IMR-90 (cell line): ENCODE measurements at regions not wholly inside any gene's neighbourhood (a gene's known extent, or its start where the extent isn't known, plus 50 kb on each side); places are given as distances from the start of the nearest gene placed in this dataset.

Source experiments
- ATAC-seq: fragments of 200-7000 bp; cut with Tn5 transposase; 2 replicates; pipeline ENCODE4 v1.9.1; 2020; ENCODE audit warnings: low read depth, mild to moderate bottlenecking, moderate library complexity
- BruUV-seq: library from RNA; stranded (reverse); fragments of 400-500 nt; replicated peaks from 2 replicates; lab custom pipeline; 2021; lab: Mats Ljungman, UMichigan
- CTCF ChIA-PET: fragments of 300-600 bp; formaldehyde crosslinking; extraction: SDS; loops from one replicate; lab custom pipeline; 2021; ENCODE audit warnings: antibody characterized with exemption; lab: Yijun Ruan, JAX
- POLR2A ChIA-PET: fragments of 300-600 bp; sonication (Branson Sonifier 250); formaldehyde crosslinking; loops from one replicate; lab custom pipeline; 2022; ENCODE audit warnings: antibody characterized with exemption; ENCODE audit not compliant: unreplicated experiment; lab: Charles Lee
- DNase-seq: peaks from one replicate; pipeline ENCODE4 v3.0.0; 2013
- H2AFZ ChIP-seq: replicated peaks from 2 replicates; pipeline ENCODE3; 2013; ENCODE audit warnings: low read length, mild to moderate bottlenecking; ENCODE audit not compliant: poor library complexity
- H2AK5ac ChIP-seq: 2 replicates; pipeline ENCODE4 v1.6.1; 2013; ENCODE audit warnings: low read depth, low read length, inconsistent platforms
- H2AK9ac ChIP-seq: replicated peaks from 2 replicates; pipeline ENCODE3; 2013; ENCODE audit warnings: mild to moderate bottlenecking, low read depth, low read length, moderate library complexity; ENCODE audit not compliant: poor library complexity
- H2BK120ac ChIP-seq: 2 replicates; pipeline ENCODE4 v1.6.1; 2013; ENCODE audit warnings: low read depth, low read length, inconsistent platforms
- H2BK15ac ChIP-seq: 3 replicates; pipeline ENCODE4 v1.6.1; 2013; ENCODE audit warnings: low read depth, low read length, inconsistent platforms
- H2BK20ac ChIP-seq: 2 replicates; pipeline ENCODE4 v1.6.1; 2013; ENCODE audit warnings: low read depth, mild to moderate bottlenecking, inconsistent platforms, low read length, moderate library complexity
- H2BK5ac ChIP-seq: 2 replicates; pipeline ENCODE4 v1.6.1; 2013; ENCODE audit warnings: mild to moderate bottlenecking, low read depth, low read length, inconsistent platforms; ENCODE audit not compliant: poor library complexity, severe bottlenecking
- H3K14ac ChIP-seq: replicated peaks from 2 replicates; pipeline ENCODE4 v1.6.1; 2013; ENCODE audit warnings: low read depth, low read length, inconsistent platforms
- H3K18ac ChIP-seq: 2 replicates; pipeline ENCODE4 v1.6.1; 2013; ENCODE audit warnings: low read depth, low read length, control low read depth
- H3K23ac ChIP-seq: 2 replicates; pipeline ENCODE4 v1.6.1; 2013; ENCODE audit warnings: low read depth, low read length, inconsistent platforms
- H3K27ac ChIP-seq: 2 replicates; pipeline ENCODE4 v1.5.1; 2013; ENCODE audit warnings: mild to moderate bottlenecking, control low read depth, low read length; ENCODE audit not compliant: insufficient read depth
- H3K27me3 ChIP-seq: 2 replicates; pipeline ENCODE4 v1.6.1; 2013; ENCODE audit warnings: low read length; ENCODE audit not compliant: control insufficient read depth, insufficient read depth
- H3K36me3 ChIP-seq: 2 replicates; pipeline ENCODE4 v1.6.1; 2013; ENCODE audit warnings: low read length, mixed read lengths; ENCODE audit not compliant: control insufficient read depth, insufficient read depth
- H3K4ac ChIP-seq: 2 replicates; pipeline ENCODE4 v1.6.1; 2013; ENCODE audit warnings: low read depth, low read length, inconsistent platforms
- H3K4me1 ChIP-seq: 2 replicates; pipeline ENCODE4 v1.6.1; 2013; ENCODE audit warnings: low read length, mixed read lengths; ENCODE audit not compliant: control insufficient read depth, insufficient read depth
- H3K4me2 ChIP-seq: 2 replicates; pipeline ENCODE4 v1.6.1; 2013; ENCODE audit warnings: low read depth, mild to moderate bottlenecking, control low read depth, low read length, moderate library complexity
- H3K4me3 ChIP-seq: 2 replicates; pipeline ENCODE4 v1.5.1; 2013; ENCODE audit warnings: low read depth, mild to moderate bottlenecking, control low read depth, low read length, moderate library complexity; ENCODE audit not compliant: insufficient read depth
- H3K56ac ChIP-seq: 2 replicates; pipeline ENCODE4 v1.6.1; 2013; ENCODE audit warnings: low read length, inconsistent platforms; ENCODE audit not compliant: insufficient read depth; ENCODE audit errors: extremely low read depth
- H3K79me1 ChIP-seq, 2 experiments: 2 replicates each; pipeline ENCODE4 v1.6.1; 2013; ENCODE audit warnings: low read length in 2 of 2, inconsistent platforms in 1 of 2, low read depth in 1 of 2
- H3K9ac ChIP-seq: 2 replicates; pipeline ENCODE4 v1.6.1; 2013; ENCODE audit warnings: low read depth, low read length, control low read depth
- H3K9me1 ChIP-seq: 2 replicates; pipeline ENCODE4 v1.6.1; 2013; ENCODE audit warnings: low read length, inconsistent platforms; ENCODE audit not compliant: insufficient read depth
- H3K9me3 ChIP-seq: 2 replicates; pipeline ENCODE4 v1.6.1; 2013; ENCODE audit warnings: low read length; ENCODE audit not compliant: control insufficient read depth, insufficient read depth
- H4K20me1 ChIP-seq: 2 replicates; pipeline ENCODE4 v1.6.1; 2013; ENCODE audit warnings: low read length, inconsistent platforms; ENCODE audit not compliant: insufficient read depth
- H4K5ac ChIP-seq: 2 replicates; pipeline ENCODE4 v1.6.1; 2013; ENCODE audit warnings: mild to moderate bottlenecking, low read depth, low read length, control low read depth
- H4K8ac ChIP-seq, 2 experiments: 2 replicates each; pipeline ENCODE4 v1.6.1; 2013; ENCODE audit warnings: low read depth in 2 of 2, low read length in 2 of 2, control low read depth in 1 of 2, inconsistent platforms in 1 of 2
- H4K91ac ChIP-seq: 2 replicates; pipeline ENCODE4 v1.6.1; 2013; ENCODE audit warnings: low read depth, low read length, inconsistent platforms; ENCODE audit not compliant: insufficient read depth
- BHLHE40 ChIP-seq: fragments of 150-350 bp; IDR thresholded peaks from 2 replicates; pipeline ENCODE4 v1.6.1; 2016; ENCODE audit warnings: mild to moderate bottlenecking, low read depth, low read length
- CEBPB ChIP-seq: IDR thresholded peaks from 2 replicates; pipeline ENCODE4 v1.6.1; 2012; ENCODE audit warnings: low read depth, low read length, improper control_type of control experiment
- CHD1 ChIP-seq: IDR thresholded peaks from 2 replicates; pipeline ENCODE4 v1.6.1; 2012; ENCODE audit warnings: low read depth, low read length, improper control_type of control experiment
- CTCF ChIP-seq: conservative IDR thresholded peaks from 2 replicates; pipeline ENCODE4 v1.5.1; 2012; ENCODE audit warnings: mild to moderate bottlenecking, low read depth, low read length, improper control_type of control experiment
- FOS ChIP-seq: fragments of 150-350 bp; IDR thresholded peaks from 2 replicates; pipeline ENCODE4 v1.6.1; 2016; ENCODE audit warnings: low read depth, low read length
- MAFK ChIP-seq: IDR thresholded peaks from 2 replicates; pipeline ENCODE4 v1.6.1; 2012; ENCODE audit warnings: low read depth, low read length, improper control_type of control experiment
- MAZ ChIP-seq: IDR thresholded peaks from 2 replicates; pipeline ENCODE4 v1.6.1; 2012; ENCODE audit warnings: low read depth, mild to moderate bottlenecking, low read length, improper control_type of control experiment, moderate library complexity, borderline replicate concordance
- NFE2L2 ChIP-seq: fragments of 150-350 bp; IDR thresholded peaks from 2 replicates; pipeline ENCODE4 v1.6.1; 2016; ENCODE audit warnings: low read depth, mild to moderate bottlenecking, low read length
- POLR2A ChIP-seq: IDR thresholded peaks from 2 replicates; pipeline ENCODE4 v1.6.1; 2012; ENCODE audit warnings: mild to moderate bottlenecking, low read depth, low read length
- RAD21 ChIP-seq: IDR thresholded peaks from 2 replicates; pipeline ENCODE4 v1.6.1; 2012; ENCODE audit warnings: low read length, improper control_type of control experiment
- RCOR1 ChIP-seq: IDR thresholded peaks from 2 replicates; pipeline ENCODE4 v1.6.1; 2012; ENCODE audit warnings: mild to moderate bottlenecking, low read length, improper control_type of control experiment; ENCODE audit not compliant: insufficient replicate concordance
- RFX5 ChIP-seq: IDR thresholded peaks from 2 replicates; pipeline ENCODE4 v1.8.0; 2012; ENCODE audit warnings: low read depth, mild to moderate bottlenecking, low read length, moderate library complexity
- SMC3 ChIP-seq: fragments of 150-350 bp; IDR thresholded peaks from 2 replicates; pipeline ENCODE4 v1.6.1; 2016; ENCODE audit warnings: low read depth, mild to moderate bottlenecking, antibody characterized with exemption, low read length, moderate library complexity
- WGBS, 2 experiments: methylation state at CpG; one replicate each; pipeline versions ENCODE4 v1.1.5 to v1.1.7; 2013; ENCODE audit warnings: missing lambda C conversion rate in 2 of 2; ENCODE audit not compliant: insufficient read length in 1 of 2; ENCODE audit errors: extremely low coverage in 2 of 2; 5-methylcytosine and 5-hydroxymethylcytosine counted together
- dilution Hi-C: fragments of 300-500 bp; cut with HindIII; formaldehyde crosslinking; loops from one replicate; pipeline ENCODE4 v1.14.3; 2018; ENCODE audit warnings: low sequenced_read_pairs; ENCODE audit not compliant: unreplicated experiment
- in situ Hi-C: fragments of 300-500 bp; cut with MboI; formaldehyde crosslinking; loops from 3 replicates; pipeline ENCODE4 v1.14.3; 2019; ENCODE audit warnings: low sequenced_read_pairs, inconsistent platforms, mixed read lengths
- intact Hi-C: fragments of 100-400 bp; cut with micrococcal nuclease; formaldehyde crosslinking; loops from 2 replicates; pipeline ENCODE4 v1.10.0; 2022
- TF ChIP-seq, protein P1 (sequence below): fragments of 150-350 bp; IDR thresholded peaks from 2 replicates; pipeline ENCODE4 v1.6.1; 2016; ENCODE audit warnings: low read depth, mild to moderate bottlenecking, low read length, moderate library complexity, borderline replicate concordance
- TF ChIP-seq, protein P2 (sequence below): fragments of 150-350 bp; IDR thresholded peaks from 2 replicates; pipeline ENCODE4 v1.6.1; 2017; ENCODE audit warnings: mild to moderate bottlenecking, antibody characterized with exemption, low read length, low read depth

- 100% methylated on average over 1 of the region's 2 CpGs; no CpG with 5 or more reads in 1 of the 2 experiments for WGBS, 2 experiments
- H3K56ac ChIP-seq, result no peak overlapping the region
- no peaks in the 10 kb centered on the region for H4K20me1 ChIP-seq
- H2AK9ac ChIP-seq, result no peak overlapping the region
- H2BK20ac ChIP-seq, result no peak overlapping the region
- H3K9me3 ChIP-seq, result no peaks in the 10 kb centered on the region
- H3K14ac ChIP-seq, result no peak overlapping the region
- H3K23ac ChIP-seq, result no peak overlapping the region
- ATAC-seq, result no peak
- H3K4me3 ChIP-seq, result no peak overlapping the region
- H2AFZ ChIP-seq, result no peak overlapping the region
- TF ChIP-seq RFX5 (no peak), CTCF (no peak), FOS (no peak), BHLHE40 (no peak), MAZ (no peak), SMC3 (no peak), MAFK (no peak), RAD21 (no peak), CEBPB (no peak), POLR2A (no peak), NFE2L2 (no peak), RCOR1 (no peak), CHD1 (no peak)
- TF ChIP-seq, protein P1, sequence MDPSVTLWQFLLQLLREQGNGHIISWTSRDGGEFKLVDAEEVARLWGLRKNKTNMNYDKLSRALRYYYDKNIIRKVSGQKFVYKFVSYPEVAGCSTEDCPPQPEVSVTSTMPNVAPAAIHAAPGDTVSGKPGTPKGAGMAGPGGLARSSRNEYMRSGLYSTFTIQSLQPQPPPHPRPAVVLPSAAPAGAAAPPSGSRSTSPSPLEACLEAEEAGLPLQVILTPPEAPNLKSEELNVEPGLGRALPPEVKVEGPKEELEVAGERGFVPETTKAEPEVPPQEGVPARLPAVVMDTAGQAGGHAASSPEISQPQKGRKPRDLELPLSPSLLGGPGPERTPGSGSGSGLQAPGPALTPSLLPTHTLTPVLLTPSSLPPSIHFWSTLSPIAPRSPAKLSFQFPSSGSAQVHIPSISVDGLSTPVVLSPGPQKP, result no peak
- TF ChIP-seq, protein P2, sequence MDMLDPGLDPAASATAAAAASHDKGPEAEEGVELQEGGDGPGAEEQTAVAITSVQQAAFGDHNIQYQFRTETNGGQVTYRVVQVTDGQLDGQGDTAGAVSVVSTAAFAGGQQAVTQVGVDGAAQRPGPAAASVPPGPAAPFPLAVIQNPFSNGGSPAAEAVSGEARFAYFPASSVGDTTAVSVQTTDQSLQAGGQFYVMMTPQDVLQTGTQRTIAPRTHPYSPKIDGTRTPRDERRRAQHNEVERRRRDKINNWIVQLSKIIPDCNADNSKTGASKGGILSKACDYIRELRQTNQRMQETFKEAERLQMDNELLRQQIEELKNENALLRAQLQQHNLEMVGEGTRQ, result no peak
- H3K4me1 ChIP-seq, result peaks cover 4% of the 10 kb centered on the region
- dilution Hi-C loops (no loop called here), in situ Hi-C loops (no loop called here), intact Hi-C loops (no loop called here)
- peaks cover 6% of the 10 kb centered on the region for H3K9me1 ChIP-seq
- no peak overlapping the region for H3K9ac ChIP-seq
- no peak overlapping the region for H2AK5ac ChIP-seq
- BruUV-seq, result no TSS peak
- ChIA-PET CTCF (interaction anchor here (0.6 kb wide), 1 partner anchor 211 kb away, joined by 3 read pairs; no protein-coding TSS in a partner anchor), POLR2A (no interaction called here)
- H4K5ac ChIP-seq, result no peak overlapping the region
- 0 out of 4 replicates have a peak, but pooled peaks cover 0 to 3% of the 10 kb centered on the region in 2 experiments for H3K79me1 ChIP-seq
- H2BK120ac ChIP-seq, result no peak overlapping the region
- no peaks in the 10 kb centered on the region for H3K36me3 ChIP-seq
- no peak for DNase-seq
- H2BK15ac ChIP-seq, result no peak overlapping the region
- no peaks in the 10 kb centered on the region for H3K27me3 ChIP-seq
- H3K4ac ChIP-seq, result no peak overlapping the region
- no peak overlapping the region for H2BK5ac ChIP-seq
- no peak overlapping the region for H3K4me2 ChIP-seq
- H4K91ac ChIP-seq, result no peak overlapping the region
- H3K18ac ChIP-seq, result no peak overlapping the region
- H4K8ac ChIP-seq, result no peak overlapping the region
- no peak overlapping the region for H3K27ac ChIP-seq
These were observed 462.1 kb downstream of the LMO4 start for GRCh38 chr1:87790756-87791155.
